ENCODE measurements at regions not wholly inside any gene's neighbourhood (a gene's known extent, or its start where the extent isn't known, plus 50 kb on each side); places are given as distances from the start of the nearest gene placed in this dataset.
"Not testable (repeated sequence)": the region's sequence is repeated elsewhere in the genome, so short reads cannot be mapped to it uniquely, and the experiment has no call there.

- DNase-seq, result no peak
Measured at GRCh38 chr5:89313804-89314588, 431.0 kb upstream of the MEF2C start.

DNA sequence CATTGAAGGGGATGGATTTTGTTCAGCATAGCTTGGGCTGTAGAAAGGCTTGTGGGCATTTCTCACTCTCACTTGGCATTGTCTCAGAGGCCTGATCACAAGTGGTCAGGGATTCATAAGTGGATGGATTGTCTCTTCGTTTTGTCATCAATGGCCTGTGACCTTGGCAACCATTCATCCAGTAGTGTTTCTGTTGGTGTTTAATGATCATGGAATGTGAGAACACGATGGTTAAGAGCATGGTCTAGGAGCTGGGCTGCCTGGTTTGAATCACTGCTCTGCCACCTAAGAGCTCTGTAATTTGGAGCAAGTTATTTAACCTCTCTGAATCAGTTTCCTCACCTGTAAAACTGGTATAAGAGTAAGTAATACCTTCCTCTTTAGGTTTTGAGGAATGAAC, 430.1 kb upstream of the MEF2C start:
- no peak for DNase-seq

DNA sequence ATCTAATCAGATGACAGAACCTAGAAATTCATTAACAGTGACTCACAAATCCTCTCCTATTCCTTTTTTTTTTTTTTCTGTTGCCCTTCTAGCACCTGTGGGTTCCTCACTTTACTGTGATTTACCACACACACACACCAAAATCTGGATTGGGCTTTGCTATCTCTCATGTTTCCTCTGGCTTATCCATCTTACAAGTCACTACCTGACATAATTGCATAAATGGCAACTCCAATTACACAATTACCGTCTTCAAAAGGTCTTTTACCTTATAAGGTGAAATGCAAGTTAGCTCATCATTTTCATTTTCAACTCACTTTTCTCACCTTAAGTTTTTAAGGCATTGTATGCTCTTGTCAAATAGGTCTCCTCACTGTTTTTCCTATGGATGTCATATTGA, 426.3 kb upstream of the MEF2C start:
- no peak for DNase-seq

GRCh38 chr5:89308606-89309040, 425.6 kb upstream of the MEF2C start:
- DNase-seq, result no peak

GRCh38 chr5:89307972-89308371, 425.0 kb upstream of the MEF2C start:
- DNase-seq, result no peak

- DNase-seq, result not testable (repeated sequence)
Measured at GRCh38 chr5:89307141-89307540, 424.2 kb upstream of the MEF2C start.

GRCh38 chr5:89303033-89303480, 420.1 kb upstream of the MEF2C start:
- no peak for DNase-seq

GRCh38 chr5:89302102-89302891, 419.3 kb upstream of the MEF2C start:
- no peak for DNase-seq

DNA sequence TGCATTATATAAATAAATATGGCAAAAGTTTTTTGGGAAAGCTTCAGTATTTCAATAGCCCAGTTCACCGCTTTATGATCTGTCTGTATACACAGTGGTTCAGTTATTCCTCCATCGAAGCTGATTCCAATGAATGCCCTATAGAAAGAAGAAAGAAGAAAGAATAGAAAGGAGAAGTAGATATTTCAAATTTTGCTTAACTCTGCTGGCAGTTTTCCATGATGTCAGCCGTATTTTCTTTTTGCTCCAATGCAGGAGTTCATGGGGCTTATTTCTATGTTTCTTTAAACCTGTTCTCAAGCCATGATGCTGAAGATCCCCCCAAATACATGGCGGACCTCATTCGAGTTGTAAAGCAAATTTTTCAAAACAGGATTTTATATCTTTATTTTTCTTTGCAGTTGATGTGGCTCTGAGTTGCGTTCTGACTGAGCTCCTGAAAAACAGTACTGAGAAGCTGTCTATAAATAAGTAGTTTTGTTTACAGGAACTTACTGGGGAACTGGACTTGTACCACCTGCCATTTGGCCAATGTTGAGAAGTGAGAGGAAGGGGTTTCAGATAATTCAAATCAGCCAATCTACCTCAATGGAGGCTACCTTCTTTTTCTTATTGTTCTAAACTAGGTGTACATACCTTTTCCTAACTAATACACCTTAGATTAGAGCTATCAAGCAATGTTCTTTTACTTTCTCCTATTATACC, 418.5 kb upstream of the MEF2C start:
- DNase-seq, result no peak

GRCh38 chr5:89300426-89300970, 417.5 kb upstream of the MEF2C start:
- DNase-seq, result no peak

- DNase-seq, result no peak
Measured at GRCh38 chr5:89299998-89300397, 417.0 kb upstream of the MEF2C start.

DNA sequence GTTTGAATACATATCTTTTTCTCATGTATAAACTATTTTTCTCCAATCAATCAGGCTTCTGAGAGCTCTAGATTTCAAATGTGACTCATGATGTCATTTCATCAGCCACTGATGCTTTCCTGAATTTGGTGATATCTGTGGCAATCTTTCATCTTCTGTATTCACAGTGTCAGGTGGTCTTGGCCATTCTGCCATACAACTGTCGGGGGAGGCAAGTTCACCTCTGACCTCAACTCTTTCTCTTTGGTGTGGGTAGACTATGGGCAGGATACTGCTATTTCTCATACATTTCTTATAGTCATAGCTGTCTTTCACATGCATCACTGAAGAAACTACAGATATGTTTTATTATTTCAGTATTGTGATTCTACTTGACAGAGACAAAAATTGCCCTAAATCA, 414.1 kb upstream of the MEF2C start:
- DNase-seq, result no peak

- no peak for DNase-seq
Measured at GRCh38 chr5:89293810-89294209, 410.8 kb upstream of the MEF2C start.

- DNase-seq, result no peak
Measured at GRCh38 chr5:89292487-89292886, 409.5 kb upstream of the MEF2C start.

GRCh38 chr5:89289604-89290003, 406.6 kb upstream of the MEF2C start:
- DNase-seq, result no peak

DNA sequence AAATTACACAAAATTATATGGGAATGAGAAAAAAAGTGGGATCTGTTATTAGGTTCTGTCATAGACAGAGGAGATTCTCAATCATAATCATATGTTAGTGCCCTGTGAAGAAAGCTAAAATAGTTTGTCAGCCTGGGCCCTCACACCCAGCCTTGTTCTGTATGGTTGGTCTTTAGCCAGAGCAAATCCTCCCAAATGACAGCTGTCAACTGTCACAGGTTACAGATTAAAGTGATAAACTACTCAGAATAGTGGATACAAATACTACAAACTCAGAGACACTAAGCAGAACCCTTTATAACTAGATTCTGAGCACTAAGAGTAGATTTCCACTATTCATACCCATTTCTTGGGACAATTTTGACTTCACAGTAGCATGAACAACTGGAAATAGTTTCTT, 405.0 kb upstream of the MEF2C start:
- DNase-seq, result no peak

- no peak for DNase-seq
Measured at GRCh38 chr5:89286320-89286719, 403.3 kb upstream of the MEF2C start.

DNA sequence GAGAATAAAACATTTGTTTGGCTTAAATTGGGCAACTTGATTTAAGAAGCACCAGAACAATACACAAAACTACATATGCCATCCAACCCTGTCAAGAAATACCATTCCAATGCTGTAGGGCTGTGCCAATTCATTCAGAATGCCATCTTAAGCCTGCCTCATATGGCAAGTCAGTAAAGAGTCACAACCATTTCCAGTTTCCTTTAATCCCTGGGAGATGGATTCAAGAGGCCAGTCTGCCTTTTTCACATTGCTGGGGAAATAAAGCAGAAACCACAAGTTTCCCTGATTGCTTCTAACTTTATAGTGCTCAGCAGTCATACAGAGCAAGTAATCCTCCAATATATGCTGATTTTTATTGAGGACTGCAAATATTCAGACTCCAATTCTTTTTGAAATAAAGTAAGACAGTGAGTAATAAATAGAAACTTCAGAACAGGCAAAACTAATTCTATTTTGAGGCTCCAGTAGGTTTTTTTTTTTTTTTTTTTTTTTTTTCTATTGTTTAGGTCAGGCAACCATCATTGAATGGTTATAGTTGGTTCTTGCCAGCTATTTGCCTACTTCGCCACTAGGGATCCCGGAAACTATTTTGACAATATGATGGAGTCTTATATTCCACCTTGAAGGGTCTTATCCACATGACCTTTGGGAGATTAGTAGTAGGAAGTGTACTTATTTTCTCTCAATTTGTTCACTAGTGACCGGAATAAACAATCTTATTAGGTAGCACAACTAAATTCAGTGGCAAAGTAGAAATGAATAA, 400.9 kb upstream of the MEF2C start:
- DNase-seq, result no peak

GRCh38 chr5:89282554-89283510, 399.8 kb upstream of the MEF2C start:
- no peak for DNase-seq

DNA sequence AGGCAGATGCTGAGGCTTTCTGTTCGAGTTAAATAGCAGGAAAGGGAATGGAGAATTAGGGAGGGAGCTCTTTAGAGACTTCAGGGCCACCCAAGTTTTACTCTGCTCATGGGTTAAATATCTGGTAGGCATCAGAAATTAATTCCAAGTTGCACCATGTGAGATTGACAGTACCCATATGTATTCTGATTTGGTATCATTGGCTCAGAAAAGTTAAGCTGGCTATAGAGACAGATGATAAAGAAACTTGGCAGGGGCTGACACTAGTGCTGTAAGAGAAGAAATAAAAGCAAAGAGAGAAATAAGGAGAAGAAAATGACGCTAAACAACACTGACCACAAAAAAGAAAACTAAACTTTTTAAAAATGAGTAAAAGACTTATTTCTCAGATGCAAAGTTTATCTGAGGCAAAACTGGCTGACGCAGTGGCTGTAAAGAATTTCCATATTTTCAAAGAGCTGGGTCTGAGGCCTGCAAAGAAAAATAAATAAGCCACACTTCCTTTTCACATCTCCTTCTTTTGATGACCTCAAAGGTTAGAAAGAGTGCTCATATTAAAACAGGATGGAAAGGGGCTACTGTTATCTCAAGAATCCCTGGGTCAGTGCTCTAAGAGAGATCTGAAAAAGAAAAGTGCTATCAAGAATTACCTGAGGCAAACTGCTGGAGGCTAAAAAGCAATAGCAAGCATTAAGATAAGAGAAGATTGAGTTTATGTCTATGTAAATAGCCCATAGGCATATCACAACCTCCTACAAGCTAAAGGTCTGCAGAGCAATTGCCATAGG, 399.0 kb upstream of the MEF2C start:
- no peak for DNase-seq

Data from NCI-H2171 (cell line).